DMS53 treated with DMSO at 0.1 percent for 48 hours (cell line): ENCODE measurements at regions not wholly inside any gene's neighbourhood (a gene's known extent, or its start where the extent isn't known, plus 50 kb on each side); places are given as distances from the start of the nearest gene placed in this dataset.

Source experiments
- DNase-seq: peaks from one replicate; lab custom pipeline; 2025; ENCODE audit not compliant: unreplicated experiment; lab: John Stamatoyannopoulos, UW

DNA sequence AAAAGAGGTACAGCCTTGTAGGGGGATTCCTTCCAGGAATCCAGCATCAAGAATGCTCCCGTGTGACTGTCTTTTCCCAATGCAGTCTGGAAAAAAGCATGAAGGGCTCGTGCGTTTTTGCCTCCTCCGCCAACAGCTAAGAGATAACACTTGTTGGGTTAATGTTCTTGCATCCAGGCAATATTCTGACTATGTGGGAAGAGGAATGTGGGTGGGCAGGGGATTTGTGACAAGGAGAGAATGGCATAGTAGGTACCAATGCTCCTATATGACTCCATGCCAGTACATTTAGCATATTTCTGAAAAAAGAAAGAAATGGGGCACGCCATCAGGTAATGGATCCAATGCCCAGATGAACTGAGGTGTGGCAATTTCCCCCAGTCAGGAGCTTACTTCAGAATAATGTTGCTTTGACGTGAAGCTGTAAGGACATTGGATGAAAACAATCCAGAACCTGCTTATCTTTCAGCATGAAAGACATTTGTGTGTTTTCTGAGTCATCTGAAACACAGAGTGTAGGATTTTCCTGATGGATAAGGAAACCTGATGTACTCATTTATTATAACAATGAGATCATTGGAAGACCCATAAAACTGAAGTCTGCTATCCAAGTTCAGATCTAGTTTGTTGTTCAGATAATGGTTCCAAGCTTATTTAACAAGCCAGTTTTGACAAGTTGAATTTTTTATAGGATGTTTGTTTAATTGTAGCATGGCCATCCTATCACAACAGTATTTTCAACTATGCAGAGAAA lies 105.5 kb downstream of the LYPLAL1 start:
- DNase-seq = peak; percentile 64

DNA sequence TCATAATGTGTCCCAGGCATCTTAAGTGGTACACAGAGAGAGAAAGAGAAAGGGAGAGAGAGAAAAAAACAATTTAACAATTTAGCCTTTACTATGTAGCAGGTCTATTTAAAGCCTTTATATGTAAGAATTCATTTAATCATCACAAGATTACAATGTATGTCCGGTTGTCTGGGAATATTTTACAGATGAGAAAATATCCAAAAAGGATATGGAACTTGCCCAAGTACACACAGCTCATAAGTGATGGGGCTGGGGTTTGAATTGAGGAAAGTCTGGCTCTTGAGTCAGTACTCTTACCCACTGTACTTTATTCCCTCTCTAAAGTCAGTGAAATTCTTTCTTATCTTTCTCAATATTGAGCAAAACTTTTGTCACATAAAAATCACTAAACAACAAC lies 104.6 kb downstream of the LYPLAL1 start:
- DNase-seq = no peak

DNA sequence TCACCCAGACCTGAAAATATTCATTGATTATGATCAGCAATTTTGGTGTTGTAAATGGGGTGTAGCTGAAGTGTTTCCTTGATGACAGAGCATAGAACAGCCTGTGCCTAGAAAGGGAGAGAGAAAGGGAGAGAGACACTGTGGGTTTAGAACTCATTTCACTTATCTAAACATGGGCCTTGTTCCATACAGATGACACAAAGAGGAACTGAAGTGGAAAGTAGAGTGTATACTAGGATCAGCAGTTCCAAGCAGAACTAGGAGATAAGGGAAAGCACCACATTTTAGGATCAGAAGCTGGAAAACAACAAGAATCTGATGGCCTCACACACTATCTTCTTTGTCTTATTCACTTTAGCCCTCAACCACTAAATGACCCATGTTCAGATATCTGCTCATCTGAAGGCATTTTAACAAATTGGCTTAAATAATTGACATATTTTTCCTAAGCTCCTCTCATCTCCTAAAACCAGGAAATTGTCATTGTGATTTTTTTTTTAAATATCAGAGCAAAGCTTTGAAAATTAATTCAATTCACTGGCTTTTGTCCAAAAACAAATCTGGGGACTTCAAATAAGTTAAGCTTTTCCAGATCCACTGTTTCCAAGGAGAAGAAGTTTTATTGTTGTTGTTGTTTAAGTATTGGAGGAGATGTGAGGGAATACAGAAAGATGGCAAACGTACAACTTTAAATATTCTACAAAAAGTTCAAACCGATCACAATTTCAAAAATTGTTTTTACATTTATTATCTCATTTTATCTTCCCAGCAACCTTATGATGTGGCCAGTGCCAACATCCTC lies 103.8 kb downstream of the LYPLAL1 start:
- DNase-seq = no peak

DNA sequence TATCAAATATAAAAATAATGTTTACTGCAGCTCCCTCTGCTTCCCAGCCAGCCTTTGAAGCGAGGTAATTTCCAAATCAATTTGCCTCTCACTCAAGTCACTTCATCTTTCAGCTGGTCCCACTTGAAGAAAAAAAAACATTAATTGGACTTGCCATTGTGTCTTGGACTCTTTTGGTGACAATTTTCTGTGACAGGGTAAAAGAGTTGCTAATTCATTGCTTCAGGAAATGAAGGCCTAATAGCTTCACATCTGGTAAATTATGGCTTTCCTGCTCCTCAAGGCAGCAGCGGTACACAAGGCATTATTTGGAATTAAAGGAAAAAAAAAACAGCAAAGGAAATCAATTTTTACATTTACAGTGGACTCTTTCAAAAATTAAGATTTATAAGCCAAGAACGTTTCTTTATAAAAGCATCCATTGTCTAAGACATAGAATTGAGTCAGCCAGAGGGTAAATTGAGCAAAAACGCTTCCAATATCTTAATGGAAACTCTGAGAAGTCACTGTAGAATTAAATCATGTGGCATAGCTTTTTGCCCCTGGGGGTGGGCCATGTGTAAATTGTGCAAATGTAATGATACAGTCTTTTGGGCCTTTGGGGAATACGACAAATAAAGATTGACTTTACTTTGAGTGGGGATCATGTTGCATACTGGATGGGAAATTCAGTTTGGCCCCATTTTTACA lies 102.5 kb downstream of the LYPLAL1 start:
- no peak for DNase-seq

GRCh38 chr1:219273088-219273686 lies 99.5 kb downstream of the LYPLAL1 start:
- no peak for DNase-seq

- no peak for DNase-seq
Observed at GRCh38 chr1:219271818-219272535, 98.3 kb downstream of the LYPLAL1 start.

GRCh38 chr1:219269171-219269570 lies 95.5 kb downstream of the LYPLAL1 start:
- DNase-seq = no peak

- no peak for DNase-seq
Observed at GRCh38 chr1:219266524-219266923, 92.8 kb downstream of the LYPLAL1 start.

DNA sequence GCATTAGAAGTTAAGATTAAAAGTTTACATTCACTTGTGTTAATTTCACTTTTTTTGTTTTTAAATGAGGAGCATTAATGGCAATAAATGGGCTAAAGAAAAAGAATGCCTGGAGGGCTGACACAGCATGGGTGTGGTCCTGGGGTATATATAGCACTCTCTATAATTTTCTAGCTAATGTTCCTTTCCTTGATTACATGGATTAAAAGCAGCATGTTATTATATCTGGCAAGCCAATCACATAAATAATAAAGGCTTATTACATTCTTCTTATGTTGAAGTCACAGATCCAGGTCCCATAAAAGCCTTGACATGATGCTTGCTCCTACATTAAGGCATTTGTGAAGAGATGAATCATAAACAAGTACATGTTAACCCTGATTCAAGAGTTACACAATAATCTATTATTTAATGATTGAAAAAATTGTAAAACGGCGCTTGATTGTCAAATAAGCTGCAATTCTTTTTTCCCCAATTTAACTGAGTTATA lies 91.4 kb downstream of the LYPLAL1 start:
- DNase-seq = no peak

GRCh38 chr1:219264561-219264960 lies 90.9 kb downstream of the LYPLAL1 start:
- DNase-seq = no peak
